GM21447 (cell line): ENCODE measurements at regions not wholly inside any gene's neighbourhood (a gene's known extent, or its start where the extent isn't known, plus 50 kb on each side); places are given as distances from the start of the nearest gene placed in this dataset.

Experiments used
- ATAC-seq: cut with Tn5 transposase; IDR thresholded peaks from one replicate; pipeline ENCODE4 v1.9.1; 2021; ENCODE audit not compliant: unreplicated experiment

DNA sequence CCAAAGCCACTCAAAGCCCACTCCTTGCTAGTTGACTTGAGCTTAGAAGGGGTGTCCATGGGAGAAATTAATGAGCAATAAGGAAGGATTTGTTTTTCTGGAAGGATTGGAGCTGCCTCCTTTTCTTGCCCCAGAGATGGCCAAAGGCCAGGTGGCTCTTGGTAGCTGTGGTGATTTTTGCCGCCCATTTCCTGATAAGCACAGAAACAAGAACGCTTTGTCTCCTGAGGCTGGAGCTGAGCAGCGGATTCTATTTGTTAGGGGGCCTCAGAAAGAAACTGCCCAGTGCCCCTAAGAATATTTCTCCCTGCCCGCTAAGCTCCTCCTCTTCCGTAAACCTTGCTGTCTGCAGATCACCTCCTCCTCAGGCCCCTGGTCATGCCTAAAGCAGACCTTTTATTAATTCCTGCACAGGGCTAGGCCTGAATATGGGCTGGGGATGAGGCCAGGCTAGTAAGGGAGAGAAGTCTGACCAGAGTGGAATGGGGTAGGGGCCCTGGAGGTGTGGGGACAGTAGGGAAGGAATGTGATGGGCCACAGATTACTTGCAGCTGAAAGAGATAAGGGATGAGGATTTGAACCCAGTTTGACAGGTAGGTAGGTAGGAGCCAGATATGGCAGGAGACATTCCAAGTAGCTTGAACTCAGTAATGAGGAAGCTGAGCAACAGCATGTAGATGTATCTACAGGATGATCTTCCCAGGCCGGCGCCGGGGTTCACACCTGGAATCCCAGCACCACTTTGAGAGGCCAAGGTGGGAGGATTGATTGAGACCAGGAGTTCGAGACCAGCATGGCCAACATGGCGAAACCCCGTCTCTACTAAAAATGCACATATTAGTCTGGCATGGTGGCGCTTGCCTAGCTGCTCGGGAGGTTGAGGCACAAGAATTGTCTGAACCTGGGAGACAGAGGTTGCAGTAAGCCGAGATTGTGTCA lies 71.2 kb upstream of the NAA20 start:
- ATAC-seq = no peak

DNA sequence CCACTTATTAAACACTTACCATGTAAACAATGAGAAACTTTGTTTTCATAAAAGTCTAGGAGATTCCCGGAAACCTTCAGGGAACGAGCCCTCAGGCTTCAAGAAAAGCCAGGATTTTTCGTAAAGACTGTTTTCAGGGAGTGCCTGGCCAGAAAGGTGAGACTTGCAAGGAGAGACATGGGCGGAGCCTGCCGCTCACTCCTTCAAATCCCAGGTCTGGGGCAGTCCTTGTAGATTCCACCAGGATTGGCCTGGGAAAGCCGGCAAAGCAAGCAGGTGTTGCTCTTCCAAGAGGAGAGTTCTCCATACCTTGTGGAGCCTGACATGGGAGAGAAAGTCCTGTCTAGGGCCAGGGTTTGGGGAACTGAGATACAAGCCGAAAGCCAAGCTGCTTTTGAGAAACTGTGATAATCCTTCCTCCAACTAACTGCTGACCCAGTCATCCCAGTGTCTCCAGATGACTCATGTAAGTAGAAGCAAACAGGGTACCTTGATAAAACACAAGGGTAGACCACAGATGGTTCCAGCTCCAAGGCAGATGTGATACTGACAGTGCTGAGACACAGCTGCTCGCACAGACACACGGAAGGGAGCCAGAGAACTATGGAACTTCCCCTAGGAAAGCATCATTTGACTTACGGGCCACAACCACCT lies 69.4 kb upstream of the NAA20 start:
- peak; percentile 56 for ATAC-seq

DNA sequence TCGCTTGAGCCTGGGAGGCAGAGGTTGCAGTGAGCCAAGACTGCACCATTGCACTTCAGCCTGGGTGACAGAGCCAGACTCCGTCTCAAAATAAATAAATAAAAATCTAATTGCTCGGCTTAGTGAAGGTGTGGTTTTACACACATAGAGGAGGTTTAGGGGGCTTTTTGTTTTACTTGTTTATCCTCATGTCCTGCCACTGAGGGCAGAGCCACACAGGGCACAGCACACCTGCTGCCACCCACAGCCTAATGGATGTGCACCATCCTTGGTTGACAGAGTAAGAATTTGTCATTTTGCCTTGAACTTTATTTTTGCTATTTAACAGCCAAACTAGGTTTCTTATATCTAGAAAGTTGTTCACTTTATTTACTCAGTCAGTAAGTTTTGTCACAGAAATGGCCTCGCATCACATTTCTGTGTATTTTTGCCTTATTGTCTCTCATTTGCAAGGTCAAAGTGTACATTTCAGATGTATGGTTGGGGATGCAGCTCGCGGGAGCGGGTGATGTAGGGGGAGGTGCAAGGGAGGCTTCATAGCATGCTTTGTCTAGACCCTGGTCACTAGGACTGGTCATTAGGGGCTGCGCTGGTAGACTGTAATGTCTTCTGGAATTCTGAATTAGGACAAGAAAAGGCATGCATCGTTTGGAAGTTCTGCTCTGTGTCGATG lies 67.8 kb upstream of the NAA20 start:
- ATAC-seq = no peak

DNA sequence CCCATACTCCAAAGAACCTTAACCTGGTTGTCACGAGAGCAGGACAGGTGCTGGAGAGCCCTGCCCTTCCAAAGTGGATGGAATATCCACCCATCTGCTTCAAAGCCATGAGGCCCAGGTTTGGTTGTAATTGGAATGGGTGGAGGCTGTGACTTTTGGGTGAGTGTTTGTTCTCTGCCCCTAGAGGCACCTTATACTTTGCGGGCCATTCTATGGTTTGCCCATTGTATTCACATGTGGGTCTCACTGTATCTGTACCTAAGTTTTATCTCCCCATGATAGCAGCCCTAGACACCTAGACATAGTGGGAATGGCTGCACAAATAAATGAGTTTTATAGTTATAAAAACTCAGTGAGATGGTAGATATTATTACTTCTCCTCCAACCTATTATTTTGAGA lies 67.1 kb upstream of the NAA20 start:
- ATAC-seq = no peak

DNA sequence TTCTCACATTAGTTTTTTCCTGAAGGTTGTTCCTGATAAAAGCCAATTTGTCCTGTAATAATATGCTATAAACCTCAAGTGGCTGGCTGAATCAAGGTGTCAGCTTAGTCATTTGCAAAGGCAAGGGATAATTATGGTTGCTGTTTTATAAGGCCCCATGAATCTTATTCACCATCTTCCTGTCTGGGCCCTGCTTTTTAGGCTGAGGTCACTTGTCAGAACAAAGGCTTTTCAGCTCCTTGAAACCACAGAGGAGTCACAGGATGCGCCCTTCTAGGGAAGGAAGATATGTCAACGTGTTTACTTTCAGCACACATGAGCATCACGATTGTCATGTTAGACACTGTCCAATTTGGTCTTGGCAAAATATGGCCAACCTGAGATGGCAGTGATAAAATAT lies 64.8 kb upstream of the NAA20 start:
- ATAC-seq = no peak

DNA sequence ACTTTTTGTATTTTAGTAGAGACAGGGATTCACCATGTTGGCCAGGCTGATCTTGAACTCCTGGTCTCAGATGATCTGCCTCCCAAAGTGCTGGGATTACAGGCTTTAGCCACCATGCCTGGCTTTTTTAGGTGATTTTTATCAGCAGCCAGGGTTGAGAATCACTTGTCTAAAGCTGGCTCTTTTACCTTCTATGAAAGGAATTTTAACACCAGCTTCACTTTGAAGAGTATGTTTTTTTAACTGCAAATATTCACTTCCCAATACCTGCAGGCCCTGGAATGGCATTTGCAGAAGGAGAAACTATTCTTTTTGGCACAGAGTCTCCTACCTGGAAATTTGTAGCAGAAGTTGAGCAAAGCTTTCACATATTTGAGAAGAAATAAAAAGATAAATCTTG lies 63.6 kb upstream of the NAA20 start:
- ATAC-seq = no peak

DNA sequence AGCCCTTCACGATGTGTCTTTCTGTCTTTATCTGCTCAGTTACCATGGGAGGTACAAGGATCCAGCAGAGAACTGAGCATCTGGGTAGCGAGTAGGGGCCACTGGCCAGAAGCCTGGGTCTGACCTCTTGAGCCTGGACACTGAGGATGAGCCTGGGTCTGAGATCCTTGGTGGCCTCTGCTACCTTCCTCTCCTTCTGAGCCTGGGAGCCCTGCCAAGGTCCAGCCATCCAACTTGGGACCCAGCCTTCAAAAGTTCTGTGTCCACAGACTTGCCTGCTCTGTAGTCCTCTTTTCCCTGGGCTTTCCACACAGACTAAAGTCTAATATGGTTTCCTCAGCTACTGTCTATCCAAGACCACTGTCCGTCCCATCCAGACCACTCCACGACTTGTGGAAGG lies 60.2 kb upstream of the NAA20 start:
- ATAC-seq = no peak

DNA sequence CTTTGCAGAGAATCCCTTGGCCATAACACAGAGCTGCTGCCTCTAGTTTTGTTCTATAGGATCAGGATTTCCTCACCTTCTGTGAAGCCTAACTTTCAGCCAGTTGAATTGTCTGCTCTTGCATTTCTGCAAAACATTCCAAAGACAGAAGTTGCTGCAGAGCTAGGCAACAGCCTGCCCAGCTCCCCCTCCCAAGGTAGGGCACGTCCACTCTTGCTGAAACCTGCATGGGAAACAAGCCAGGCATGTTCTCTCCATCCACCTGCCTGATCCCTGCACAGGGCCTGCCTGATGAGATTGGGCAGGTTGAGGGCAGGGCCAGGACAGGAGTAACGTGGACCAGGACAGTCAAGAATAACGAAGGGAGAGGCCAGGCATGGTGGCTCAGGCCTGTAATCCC lies 58.9 kb upstream of the NAA20 start:
- ATAC-seq = no peak

DNA sequence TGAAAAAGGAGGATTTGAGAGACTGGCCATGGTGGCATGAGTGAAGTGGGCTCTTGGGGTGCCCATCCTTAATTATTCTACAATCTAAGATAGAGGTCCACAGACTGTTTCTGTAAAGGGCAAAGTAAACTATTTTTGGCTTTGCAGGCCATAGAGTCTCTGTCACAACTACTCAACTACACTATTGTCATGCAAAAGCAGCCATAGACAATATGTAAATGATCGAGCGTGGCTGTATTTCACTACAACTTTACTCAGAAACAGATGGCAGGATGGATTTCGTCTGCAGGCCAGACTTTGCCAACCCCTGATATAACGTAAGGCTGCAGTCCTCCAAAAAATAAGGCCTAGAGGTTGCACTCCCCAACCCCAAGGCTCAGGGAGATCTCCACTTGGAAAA lies 58.2 kb upstream of the NAA20 start:
- no peak for ATAC-seq

DNA sequence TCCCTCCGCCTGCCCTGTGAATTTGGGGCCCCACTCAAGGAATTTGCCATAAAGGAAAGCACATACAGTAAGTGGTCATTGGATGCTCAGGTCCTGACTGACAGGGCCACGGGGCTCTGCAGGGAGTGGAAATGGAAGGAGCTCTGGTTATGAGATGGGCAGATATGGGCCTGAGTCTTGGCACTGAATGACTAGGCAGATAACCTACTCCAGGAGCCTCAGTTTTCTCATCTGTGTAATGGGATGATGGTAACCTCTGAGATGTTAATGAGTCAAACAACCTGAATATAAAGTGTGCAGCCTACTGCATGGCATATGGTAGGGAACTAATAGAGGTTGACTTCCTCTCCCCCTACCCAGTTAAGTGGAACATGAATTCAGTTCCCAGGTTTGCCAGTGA lies 56.4 kb upstream of the NAA20 start:
- ATAC-seq = no peak

DNA sequence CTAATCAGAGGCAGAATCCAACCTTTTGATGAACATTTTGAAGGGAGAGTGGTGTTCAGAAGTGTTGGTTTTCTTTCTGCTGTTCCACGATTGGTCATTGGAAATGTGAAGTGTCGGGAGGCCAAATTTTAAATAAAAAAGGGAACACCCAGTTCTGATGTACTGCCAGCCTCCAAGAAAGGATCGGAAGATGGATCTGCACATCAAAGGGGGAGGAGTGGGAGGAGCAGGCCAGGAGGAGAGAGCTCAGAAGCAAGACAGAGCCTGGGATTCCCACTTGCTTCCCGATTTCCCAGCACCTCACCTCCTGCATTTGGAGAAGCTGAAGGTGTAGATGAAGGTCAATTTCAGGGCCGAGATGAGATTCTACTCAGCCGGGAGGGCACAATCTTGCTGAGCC lies 55.9 kb upstream of the NAA20 start:
- ATAC-seq = no peak

DNA sequence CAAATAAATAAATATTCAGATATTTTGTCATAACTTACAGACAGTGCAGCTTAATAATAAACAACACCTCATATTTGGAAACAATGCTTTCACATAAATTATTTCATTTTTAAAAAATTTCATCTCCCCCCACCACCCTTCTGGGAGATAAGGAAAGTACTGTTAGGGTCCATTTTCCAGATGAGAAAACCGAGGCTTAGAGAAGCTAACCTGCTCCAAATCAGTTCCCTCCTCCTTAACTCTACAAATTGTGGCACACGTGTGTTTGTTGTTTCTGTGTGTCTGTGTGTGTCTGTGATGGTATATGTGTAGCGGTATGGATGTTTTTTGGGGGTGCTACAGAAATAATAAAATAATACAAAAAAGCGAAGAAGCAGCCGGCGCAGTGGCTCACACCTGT lies 54.2 kb upstream of the NAA20 start:
- ATAC-seq = no peak

DNA sequence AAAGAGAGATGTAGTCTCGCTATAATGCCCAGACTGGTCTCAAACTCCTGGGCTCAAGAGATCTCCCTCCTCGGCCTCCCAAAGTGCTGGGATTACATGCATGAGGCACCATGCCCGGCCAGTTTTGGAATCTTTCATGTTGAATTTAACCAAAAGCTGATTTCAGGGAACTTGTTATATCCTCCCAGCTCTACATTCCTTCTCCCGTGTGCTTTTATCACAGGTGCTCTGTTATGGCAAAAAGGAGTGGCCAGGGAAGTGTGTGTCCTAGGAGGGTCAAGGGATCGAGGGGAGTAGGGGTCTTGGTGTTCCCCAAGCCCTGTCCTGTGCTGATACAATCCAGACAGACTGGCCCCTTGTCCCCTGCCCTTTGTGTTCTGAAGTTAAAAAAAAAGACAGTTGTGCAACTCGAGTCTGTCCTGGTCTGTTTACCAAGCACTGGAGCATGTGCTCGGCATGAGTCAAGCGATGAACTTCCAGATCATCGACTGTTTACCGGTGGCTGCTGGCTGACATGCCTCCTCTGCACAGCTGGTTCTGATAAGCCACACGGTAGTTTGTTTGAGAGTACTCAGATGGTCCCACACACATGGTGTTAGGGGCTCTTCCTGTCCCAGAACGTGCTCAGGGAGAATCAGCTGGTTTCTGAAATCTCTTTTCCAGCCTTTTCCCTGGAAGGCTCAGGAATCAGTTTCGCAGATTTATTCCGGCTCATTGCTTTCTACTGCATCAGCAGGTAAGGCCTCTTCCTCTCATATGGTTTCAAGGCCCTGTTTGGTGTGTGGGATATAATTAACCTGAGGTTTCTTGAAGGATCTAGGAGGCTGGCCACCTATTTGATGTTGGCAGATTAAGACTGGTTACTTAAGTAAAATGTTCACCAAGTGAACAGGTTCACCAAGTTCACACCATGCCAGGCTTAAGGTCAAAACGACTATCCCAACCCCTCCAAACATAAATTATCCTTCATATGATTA lies 52.6 kb upstream of the NAA20 start:
- no peak for ATAC-seq

DNA sequence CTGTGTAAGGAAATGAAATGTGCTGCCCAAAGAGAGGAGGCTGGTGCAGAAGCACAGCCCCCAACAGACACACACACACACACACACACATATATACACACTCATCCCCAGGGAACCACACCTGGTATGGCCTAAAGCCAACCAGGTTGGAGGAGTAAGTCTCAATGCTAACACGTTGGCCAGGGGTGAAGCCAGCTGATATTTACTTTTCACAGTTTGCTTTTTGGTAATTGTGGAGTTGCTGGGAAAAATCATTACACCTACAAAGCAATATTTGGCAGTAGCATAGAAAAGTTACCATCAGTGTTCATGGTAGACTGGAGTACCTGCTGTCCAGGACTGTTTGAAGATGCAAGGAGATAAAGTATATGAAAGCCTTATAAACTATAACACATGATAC lies 50.3 kb upstream of the NAA20 start:
- ATAC-seq = no peak
